Glutamatergic neuron (in vitro differentiated cells): ENCODE measurements at regions not wholly inside any gene's neighbourhood (a gene's known extent, or its start where the extent isn't known, plus 50 kb on each side); places are given as distances from the start of the nearest gene placed in this dataset.

Experiments used
- DNase-seq: peaks from one replicate; pipeline ENCODE4 v3.0.0; 2022
- H3K27ac Mint-ChIP-seq: one replicate; pipeline ENCODE4 v1.8.0; 2020; ENCODE audit warnings: mild to moderate bottlenecking, mixed read lengths, inconsistent platforms; ENCODE audit not compliant: unreplicated experiment
- H3K27me3 Mint-ChIP-seq: one replicate; pipeline ENCODE4 v1.8.0; 2020; ENCODE audit warnings: mild to moderate bottlenecking, moderate library complexity, mixed read lengths, inconsistent platforms; ENCODE audit not compliant: unreplicated experiment
- H3K36me3 Mint-ChIP-seq: one replicate; pipeline ENCODE4 v1.8.0; 2020; ENCODE audit warnings: mild to moderate bottlenecking, mixed read lengths, inconsistent platforms; ENCODE audit not compliant: unreplicated experiment
- H3K4me1 Mint-ChIP-seq: one replicate; pipeline ENCODE4 v1.8.0; 2020; ENCODE audit warnings: mild to moderate bottlenecking, low read depth, mixed read lengths, inconsistent platforms; ENCODE audit not compliant: unreplicated experiment
- H3K4me3 Mint-ChIP-seq: one replicate; pipeline ENCODE4 v1.8.0; 2020; ENCODE audit warnings: mild to moderate bottlenecking, mixed read lengths, inconsistent platforms; ENCODE audit not compliant: unreplicated experiment
- H3K9me3 Mint-ChIP-seq: one replicate; pipeline ENCODE4 v1.8.0; 2020; ENCODE audit warnings: mild to moderate bottlenecking, moderate library complexity, mixed read lengths, inconsistent platforms; ENCODE audit not compliant: unreplicated experiment
- TF ChIP-seq, protein P1 (sequence below): fragments of 200-600 bp; sonication (generic); IDR thresholded peaks from one replicate; pipeline ENCODE4 v1.5.0; 2021; ENCODE audit not compliant: partially characterized antibody, unreplicated experiment

DNA sequence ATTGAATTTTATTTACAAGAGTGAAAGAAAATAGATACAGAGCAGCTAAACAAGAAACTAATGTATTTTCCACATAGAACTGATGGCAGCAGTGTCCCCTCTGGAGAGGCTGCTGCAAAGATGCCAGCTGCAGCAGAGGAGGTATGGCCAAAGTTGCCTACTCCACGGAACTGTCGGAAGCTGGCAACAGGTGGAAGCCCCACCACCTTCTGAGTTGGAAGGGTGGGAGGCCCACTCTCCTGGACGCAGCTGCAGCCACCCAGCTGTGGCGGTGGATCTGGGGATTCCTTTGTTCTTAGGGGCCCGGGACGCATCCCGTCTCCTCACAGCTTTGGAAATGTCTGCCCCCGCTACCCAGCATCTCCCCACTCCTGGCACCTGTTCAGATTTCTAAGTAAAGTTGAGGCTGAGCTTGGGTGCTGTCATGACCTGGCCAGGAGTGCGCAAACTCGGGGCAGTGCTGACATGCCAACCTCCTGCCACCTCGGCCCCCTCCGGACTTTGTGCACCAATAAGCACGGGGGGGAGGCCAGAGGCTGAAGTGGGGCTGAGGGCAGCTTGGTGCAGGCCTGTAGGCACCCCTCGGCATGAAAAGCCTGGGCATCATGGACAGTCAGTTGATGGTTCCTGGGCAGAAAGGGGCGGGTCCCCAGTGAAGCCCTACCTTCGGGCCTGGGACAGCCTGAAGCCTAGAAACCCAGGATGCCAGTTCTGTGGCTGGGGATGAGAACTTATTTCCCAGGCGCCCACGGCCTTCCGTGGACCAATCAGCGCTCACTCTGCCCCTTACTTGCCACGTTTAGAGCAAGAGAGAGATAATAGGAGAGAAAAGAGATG is 1071.4 kb downstream of the JRKL start:
- TF ChIP-seq, protein P1, sequence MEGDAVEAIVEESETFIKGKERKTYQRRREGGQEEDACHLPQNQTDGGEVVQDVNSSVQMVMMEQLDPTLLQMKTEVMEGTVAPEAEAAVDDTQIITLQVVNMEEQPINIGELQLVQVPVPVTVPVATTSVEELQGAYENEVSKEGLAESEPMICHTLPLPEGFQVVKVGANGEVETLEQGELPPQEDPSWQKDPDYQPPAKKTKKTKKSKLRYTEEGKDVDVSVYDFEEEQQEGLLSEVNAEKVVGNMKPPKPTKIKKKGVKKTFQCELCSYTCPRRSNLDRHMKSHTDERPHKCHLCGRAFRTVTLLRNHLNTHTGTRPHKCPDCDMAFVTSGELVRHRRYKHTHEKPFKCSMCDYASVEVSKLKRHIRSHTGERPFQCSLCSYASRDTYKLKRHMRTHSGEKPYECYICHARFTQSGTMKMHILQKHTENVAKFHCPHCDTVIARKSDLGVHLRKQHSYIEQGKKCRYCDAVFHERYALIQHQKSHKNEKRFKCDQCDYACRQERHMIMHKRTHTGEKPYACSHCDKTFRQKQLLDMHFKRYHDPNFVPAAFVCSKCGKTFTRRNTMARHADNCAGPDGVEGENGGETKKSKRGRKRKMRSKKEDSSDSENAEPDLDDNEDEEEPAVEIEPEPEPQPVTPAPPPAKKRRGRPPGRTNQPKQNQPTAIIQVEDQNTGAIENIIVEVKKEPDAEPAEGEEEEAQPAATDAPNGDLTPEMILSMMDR = no peak
- H3K9me3 Mint-ChIP-seq = peaks cover 6% of the 10 kb centered on the region
- H3K27ac Mint-ChIP-seq = no peak overlapping the region
- H3K36me3 Mint-ChIP-seq = peaks cover 20% of the 10 kb centered on the region
- no peak for DNase-seq
- H3K27me3 Mint-ChIP-seq = no peaks in the 10 kb centered on the region
- H3K4me1 Mint-ChIP-seq = no peaks in the 10 kb centered on the region
- H3K4me3 Mint-ChIP-seq = no peak overlapping the region

DNA sequence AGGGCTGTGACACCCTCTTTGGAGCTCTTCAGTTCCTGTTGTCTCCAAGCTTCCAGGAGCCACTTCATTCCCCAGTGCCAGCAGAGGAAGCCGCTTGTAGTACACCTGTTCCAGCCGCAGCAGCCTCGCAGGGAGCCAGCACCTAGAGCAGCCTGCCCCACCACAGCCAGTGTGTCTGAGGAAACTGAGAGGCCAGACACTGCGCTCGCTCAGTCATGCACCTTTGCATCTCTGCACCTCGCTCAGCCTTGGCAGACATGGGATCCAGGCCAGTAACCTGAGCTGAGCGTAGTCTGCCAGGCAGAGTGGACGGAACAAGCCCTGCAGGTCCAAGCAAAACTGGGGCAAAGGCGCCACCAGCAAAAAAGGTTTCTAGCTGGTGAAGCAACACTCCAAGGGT is 1072.1 kb downstream of the JRKL start:
- DNase-seq = no peak
- no peaks in the 10 kb centered on the region for H3K27me3 Mint-ChIP-seq
- H3K36me3 Mint-ChIP-seq = peaks cover 20% of the 10 kb centered on the region
- H3K4me1 Mint-ChIP-seq = no peaks in the 10 kb centered on the region
- H3K27ac Mint-ChIP-seq = no peak overlapping the region
- TF ChIP-seq, protein P1 = no peak
- no peak overlapping the region for H3K4me3 Mint-ChIP-seq
- peaks cover 6% of the 10 kb centered on the region for H3K9me3 Mint-ChIP-seq

DNA sequence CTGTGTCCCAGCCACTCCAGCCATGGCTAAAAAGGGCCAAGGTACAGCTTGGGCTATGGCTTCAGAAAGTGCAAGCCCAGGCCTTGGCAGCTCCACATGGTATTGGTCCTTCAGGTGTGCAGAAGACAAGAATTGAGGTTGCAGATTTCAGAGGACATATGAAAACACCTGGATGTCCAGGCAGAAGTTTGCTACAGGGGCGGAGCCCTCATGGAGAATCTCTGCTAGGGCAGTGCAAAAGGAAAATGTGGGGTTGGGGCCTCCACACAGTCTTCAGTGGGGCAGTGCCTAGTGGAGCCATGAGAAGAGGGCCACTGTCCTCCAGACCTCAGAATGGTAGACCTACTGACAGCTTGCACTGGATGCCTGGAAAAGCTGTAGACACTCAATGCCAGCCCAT is 1074.1 kb downstream of the JRKL start:
- TF ChIP-seq, protein P1 = no peak
- Mint-ChIP-seq H3K4me1 (no peaks in the 10 kb centered on the region), H3K4me3 (no peak overlapping the region), H3K27ac (no peak overlapping the region), H3K36me3 (peaks cover 24% of the 10 kb centered on the region), H3K27me3 (no peaks in the 10 kb centered on the region), H3K9me3 (peaks cover 6% of the 10 kb centered on the region)
- no peak for DNase-seq

DNA sequence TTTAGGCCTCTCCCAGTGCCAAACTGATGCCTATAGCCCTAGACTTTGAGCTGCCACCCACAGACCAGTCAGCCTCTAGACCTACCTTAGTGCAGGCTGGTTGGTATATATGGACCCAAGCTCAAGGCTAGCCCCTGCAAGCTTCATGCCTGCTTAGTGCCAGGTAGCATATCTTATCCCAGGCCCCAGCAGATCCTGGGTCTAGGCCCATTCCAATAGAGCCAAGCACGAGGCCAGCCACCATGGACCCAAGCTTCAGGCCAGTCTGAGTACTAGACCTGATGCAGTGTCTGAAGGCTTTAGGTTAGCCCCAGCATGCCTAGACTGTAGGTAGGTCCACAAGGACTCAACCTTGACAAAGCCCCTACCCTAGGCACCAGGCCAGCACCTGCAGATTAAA is 1081.7 kb downstream of the JRKL start:
- no peaks in the 10 kb centered on the region for H3K9me3 Mint-ChIP-seq

DNA sequence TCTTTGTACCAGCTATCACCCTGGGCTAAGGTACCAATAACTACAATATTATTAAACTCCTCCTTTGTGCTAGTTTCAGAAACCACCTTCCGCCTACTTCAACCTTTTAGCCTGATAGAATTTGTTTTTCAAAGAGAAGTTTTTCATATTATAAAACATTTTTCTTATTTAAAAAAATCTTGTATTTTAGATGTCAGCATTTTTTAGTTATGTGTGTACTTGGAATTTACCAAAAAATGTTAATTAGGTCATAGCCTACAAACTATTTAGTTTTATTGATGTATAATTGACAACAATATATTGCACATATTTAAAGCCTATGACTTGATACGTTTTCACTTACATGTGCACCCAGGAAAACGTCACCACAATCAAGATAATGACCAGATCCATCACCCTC is 1097.6 kb downstream of the JRKL start:
- no peaks in the 10 kb centered on the region for H3K9me3 Mint-ChIP-seq
- no peaks in the 10 kb centered on the region for H3K27me3 Mint-ChIP-seq
- TF ChIP-seq, protein P1 = no peak
- no peak overlapping the region for H3K27ac Mint-ChIP-seq
- no peak for DNase-seq
- H3K36me3 Mint-ChIP-seq = no peaks in the 10 kb centered on the region
- H3K4me3 Mint-ChIP-seq = no peak overlapping the region
- H3K4me1 Mint-ChIP-seq = no peaks in the 10 kb centered on the region

More for the DNA sequence above, 1081.7 kb downstream of the JRKL start:
- Mint-ChIP-seq H3K4me1 (no peaks in the 10 kb centered on the region), H3K27me3 (no peaks in the 10 kb centered on the region), H3K36me3 (peaks cover 16% of the 10 kb centered on the region), H3K4me3 (no peak overlapping the region), H3K27ac (no peak overlapping the region)
- no peak for DNase-seq
- TF ChIP-seq, protein P1 = no peak
